H1 (cell line): ENCODE measurements at regions not wholly inside any gene's neighbourhood (a gene's known extent, or its start where the extent isn't known, plus 50 kb on each side); places are given as distances from the start of the nearest gene placed in this dataset.
A peak's percentile ranks its signal among the peaks of the same experiment; 100 is the strongest.

Experiments used
- CTCF ChIA-PET: fragments of 300-600 bp; sonication (Branson Sonifier 250); formaldehyde crosslinking; loops from one replicate; lab custom pipeline; 2021; ENCODE audit not compliant: partially characterized antibody; lab: Charles Lee
- POLR2A ChIA-PET: fragments of 300-600 bp; sonication (Branson Sonifier 250); formaldehyde crosslinking; loops from one replicate; lab custom pipeline; 2021; ENCODE audit warnings: inconsistent platforms; ENCODE audit not compliant: partially characterized antibody; lab: Charles Lee
- DNase-seq, 2 experiments: peaks; one replicate each; pipeline versions ENCODE4 v3.0.0 to v3.0.0-alpha.2; 2010 to 2022; ENCODE audit warnings: low spot score in 2 of 2, low read depth in 1 of 2, mixed read lengths in 1 of 2
- FAIRE-seq: peaks from 2 replicates; lab custom pipeline; 2011; peaks lifted over from hg19 to GRCh38; lab: Jason Lieb, UNC
- H2AFZ ChIP-seq: 2 replicates; pipeline ENCODE4 v1.8.1; 2012; ENCODE audit warnings: low read length, inconsistent platforms
- H2AK5ac ChIP-seq: 2 replicates; pipeline ENCODE4 v1.6.1; 2013; ENCODE audit warnings: low read depth, low read length
- H2BK120ac ChIP-seq: replicated peaks from 2 replicates; pipeline ENCODE3; 2013; ENCODE audit warnings: low read depth, low read length, inconsistent platforms
- H2BK12ac ChIP-seq: 2 replicates; pipeline ENCODE4 v1.6.1; 2013; ENCODE audit warnings: low read depth, low read length
- H2BK15ac ChIP-seq: 2 replicates; pipeline ENCODE4 v1.6.1; 2013; ENCODE audit warnings: low read length
- H2BK20ac ChIP-seq: 2 replicates; pipeline ENCODE4 v1.6.1; 2013; ENCODE audit warnings: low read length
- H2BK5ac ChIP-seq: 2 replicates; pipeline ENCODE4 v1.6.1; 2013; ENCODE audit warnings: low read depth, low read length
- H3K14ac ChIP-seq: 2 replicates; pipeline ENCODE4 v1.6.1; 2013; ENCODE audit warnings: inconsistent platforms; ENCODE audit not compliant: insufficient read length
- H3K18ac ChIP-seq: 2 replicates; pipeline ENCODE4 v1.6.1; 2013; ENCODE audit warnings: low read length; ENCODE audit errors: extremely low read depth
- H3K23ac ChIP-seq: 2 replicates; pipeline ENCODE4 v1.6.1; 2013; ENCODE audit warnings: inconsistent platforms; ENCODE audit not compliant: insufficient read length
- H3K23me2 ChIP-seq: 2 replicates; pipeline ENCODE4 v1.6.1; 2013; ENCODE audit warnings: low read depth, low read length
- H3K27ac ChIP-seq: 2 replicates; pipeline ENCODE4 v1.6.1; 2011; ENCODE audit warnings: low read depth, low read length, inconsistent platforms
- H3K27me3 ChIP-seq, 4 experiments: replicated peaks in 1 of 4; 1 replicate in 1 of 4; 2 replicates in 3 of 4; pipeline versions ENCODE4 v1.6.1 to v1.8.1; 2011 to 2013; ENCODE audit warnings: low read length in 3 of 4, mild to moderate bottlenecking in 3 of 4, inconsistent platforms in 2 of 4, mixed read lengths in 2 of 4, moderate library complexity in 1 of 4; ENCODE audit not compliant: control insufficient read depth in 3 of 4, insufficient read depth in 3 of 4; ENCODE audit errors: extremely low read depth in 1 of 4
- H3K36me3 ChIP-seq, 4 experiments: 2 replicates each; pipeline versions ENCODE4 v1.6.1 to v1.8.1; 2011 to 2013; ENCODE audit warnings: mild to moderate bottlenecking in 4 of 4, low read length in 3 of 4, moderate library complexity in 2 of 4, control low read depth in 1 of 4, inconsistent platforms in 1 of 4; ENCODE audit not compliant: insufficient read depth in 4 of 4, control insufficient read depth in 2 of 4
- H3K4ac ChIP-seq: replicated peaks from 2 replicates; pipeline ENCODE3; 2013; ENCODE audit warnings: low read length, low read depth, mixed read lengths, inconsistent platforms; ENCODE audit not compliant: insufficient read length
- H3K4me1 ChIP-seq, 4 experiments: replicated peaks in 1 of 4; 1 replicate in 1 of 4; 2 replicates in 3 of 4; pipeline versions ENCODE4 v1.6.1 to v1.8.1; 2011 to 2013; ENCODE audit warnings: low read length in 3 of 4, inconsistent platforms in 2 of 4, mixed read lengths in 1 of 4; ENCODE audit not compliant: insufficient read depth in 4 of 4, control insufficient read depth in 3 of 4
- H3K4me2 ChIP-seq, 2 experiments: 2 replicates each; pipeline versions ENCODE4 v1.6.1 to v1.8.1; 2011 to 2013; ENCODE audit warnings: low read depth in 2 of 2, low read length in 2 of 2, control low read depth in 1 of 2, inconsistent platforms in 1 of 2, mild to moderate bottlenecking in 1 of 2; ENCODE audit not compliant: insufficient read depth in 1 of 2
- H3K4me3 ChIP-seq, 4 experiments: fragments of 200-600, 300-600 bp in 1 of 4; sonication (generic), shearing (Covaris generic), sonication (Bioruptor Twin) in 1 of 4; 2 replicates each; pipeline versions ENCODE4 v1.5.1 to v1.8.1; 2011 to 2016; ENCODE audit warnings: low read length in 4 of 4, low read depth in 3 of 4, control low read depth in 2 of 4, inconsistent platforms in 2 of 4, mild to moderate bottlenecking in 2 of 4, mixed read lengths in 1 of 4, moderate library complexity in 1 of 4; ENCODE audit not compliant: insufficient read depth in 2 of 4; ENCODE audit errors: extremely low read depth in 1 of 4
- H3K56ac ChIP-seq: replicated peaks from 2 replicates; pipeline ENCODE3; 2013; ENCODE audit warnings: low read depth, mild to moderate bottlenecking, mixed read lengths, low read length, inconsistent platforms; ENCODE audit not compliant: insufficient read length
- H3K79me1 ChIP-seq: 2 replicates; pipeline ENCODE4 v1.6.1; 2013; ENCODE audit warnings: low read depth, low read length, control low read depth
- H3K79me2 ChIP-seq, 2 experiments: 2 replicates each; pipeline versions ENCODE4 v1.6.1 to v1.8.1; 2012 to 2013; ENCODE audit warnings: low read length in 2 of 2, mild to moderate bottlenecking in 2 of 2, inconsistent platforms in 1 of 2; ENCODE audit not compliant: insufficient read depth in 2 of 2, control insufficient read depth in 1 of 2
- H3K9ac ChIP-seq, 4 experiments: replicated peaks in 1 of 4; 1 replicate in 1 of 4; 2 replicates in 3 of 4; pipeline versions ENCODE4 v1.6.1 to v1.8.1; 2011 to 2013; ENCODE audit warnings: low read depth in 3 of 4, low read length in 3 of 4, control low read depth in 2 of 4, mild to moderate bottlenecking in 2 of 4, moderate library complexity in 2 of 4, inconsistent platforms in 1 of 4; ENCODE audit errors: extremely low read depth in 1 of 4
- H3K9me3 ChIP-seq, 2 experiments: 2 replicates each; pipeline versions ENCODE4 v1.6.1 to v1.8.1; 2012 to 2013; ENCODE audit warnings: mild to moderate bottlenecking in 2 of 2, moderate library complexity in 2 of 2, control low read depth in 1 of 2, inconsistent platforms in 1 of 2, low read depth in 1 of 2, low read length in 1 of 2, mixed read lengths in 1 of 2; ENCODE audit not compliant: insufficient read depth in 2 of 2
- H4K20me1 ChIP-seq, 2 experiments: replicated peaks in 1 of 2; 2 replicates each; pipeline versions ENCODE3 to v1.8.1; 2011 to 2013; ENCODE audit warnings: inconsistent platforms in 2 of 2, low read length in 2 of 2, mild to moderate bottlenecking in 1 of 2; ENCODE audit not compliant: insufficient read depth in 2 of 2, control insufficient read depth in 1 of 2
- H4K5ac ChIP-seq: 2 replicates; pipeline ENCODE4 v1.6.1; 2013; ENCODE audit warnings: low read length, low read depth, mixed read lengths, inconsistent platforms; ENCODE audit not compliant: insufficient read length
- H4K8ac ChIP-seq: 2 replicates; pipeline ENCODE4 v1.8.0; 2013; ENCODE audit warnings: mild to moderate bottlenecking, moderate library complexity, low read length, inconsistent platforms; ENCODE audit not compliant: insufficient read depth; ENCODE audit errors: extremely low read depth
- H4K91ac ChIP-seq: replicated peaks from 2 replicates; pipeline ENCODE3; 2013; ENCODE audit warnings: low read length, mixed read lengths, inconsistent platforms; ENCODE audit not compliant: insufficient read length
- GTF2F1 ChIP-seq: IDR thresholded peaks from 2 replicates; pipeline ENCODE4 v1.6.1; 2012; ENCODE audit warnings: low read depth, low read length, improper control_type of control experiment, borderline replicate concordance
- SIX5 ChIP-seq: IDR thresholded peaks from 2 replicates; pipeline ENCODE4 v1.6.1; 2011; ENCODE audit warnings: mild to moderate bottlenecking, low read depth, low read length
- whole genome bisulfite sequencing, 2 experiments: shearing (Covaris generic) in 1 of 2; methylation state at CpG; one replicate each; pipeline versions ENCODE4 v1.1.6 to v1.1.7; 2013 to 2015; ENCODE audit warnings: low lambda C conversion rate in 2 of 2, mixed read lengths in 2 of 2, inconsistent platforms in 1 of 2, low coverage in 1 of 2, missing lambda C conversion rate in 1 of 2; ENCODE audit not compliant: insufficient replicate concordance in 2 of 2, insufficient coverage in 1 of 2, insufficient read length in 1 of 2; ENCODE audit errors: extremely low coverage in 1 of 2, missing lambda C conversion rate in 1 of 2; 5-methylcytosine and 5-hydroxymethylcytosine counted together
- TF ChIP-seq, protein P1 (sequence below), 3 experiments: IDR thresholded peaks; 1 replicate in 2 of 3; 2 replicates in 1 of 3; pipeline versions ENCODE4 v1.5.1 to v1.6.1; 2011; ENCODE audit warnings: low read length in 3 of 3, mild to moderate bottlenecking in 3 of 3, inconsistent platforms in 2 of 3, low read depth in 1 of 3, moderate library complexity in 1 of 3; ENCODE audit not compliant: insufficient read depth in 1 of 3; ENCODE audit errors: control extremely low read depth in 1 of 3
- TF ChIP-seq, protein P2 (sequence below): IDR thresholded peaks from 2 replicates; pipeline ENCODE4 v1.6.1; 2012; ENCODE audit warnings: inconsistent platforms

DNA sequence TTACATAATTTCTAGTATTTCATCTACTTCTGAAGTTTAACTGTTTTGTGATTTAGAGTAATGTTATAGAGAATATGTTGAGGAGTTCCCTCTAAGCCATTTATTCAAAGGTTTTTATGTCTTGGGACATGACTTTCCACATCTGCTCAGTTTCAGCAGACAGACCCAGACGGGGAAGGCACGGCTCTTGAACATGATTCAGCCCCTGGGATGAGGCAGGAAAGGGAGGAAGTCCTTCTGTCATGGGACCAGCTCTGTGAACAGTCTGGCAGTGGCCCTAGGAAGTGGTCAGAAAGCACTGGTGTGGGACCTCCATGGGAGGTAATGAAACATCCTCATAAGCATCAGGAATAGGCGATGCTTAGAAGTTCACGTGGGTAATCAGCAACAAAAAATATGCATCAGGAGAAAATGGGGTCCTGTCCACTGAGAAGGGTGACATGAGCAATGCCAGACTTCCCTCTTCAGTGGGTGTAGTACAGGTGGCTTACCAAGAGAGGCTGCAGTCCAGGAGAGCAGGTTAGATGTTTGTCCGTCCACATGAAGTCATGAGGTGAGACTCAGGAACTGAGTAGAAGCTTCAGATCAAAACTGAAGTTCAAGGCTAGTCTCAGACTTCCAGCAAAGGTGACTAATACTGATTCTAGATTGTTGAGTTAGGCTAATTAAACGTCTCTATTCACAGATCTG lies 248.5 kb downstream of the IPO8 start:
- Histone ChIP-seq H4K8ac (no peak overlapping the region), H3K23me2 (no peaks in the 10 kb centered on the region)

More for the DNA sequence above, 248.5 kb downstream of the IPO8 start:
- Histone ChIP-seq H2BK120ac (no peak overlapping the region), H2BK12ac (no peak overlapping the region), H3K4me2 (no peak overlapping the region), H3K9ac (no peak overlapping the region), H2AK5ac (0 out of 2 replicates have a peak overlapping the region, but pooled peaks have one; percentile 61), H2BK15ac (no peak overlapping the region), H3K23ac (no peak overlapping the region), H3K79me2 (no peaks in the 10 kb centered on the region), H3K4ac (no peak overlapping the region), H2AFZ (no peak overlapping the region), H3K36me3 (no peaks in the 10 kb centered on the region), H3K27me3 (no peaks in the 10 kb centered on the region), H3K56ac (no peak overlapping the region), H3K79me1 (no peaks in the 10 kb centered on the region), H3K18ac (no peak overlapping the region), H3K9me3 (peaks cover 0 to 6% of the 10 kb centered on the region in 2 experiments; a peak in 2 of 4 replicates), H3K4me3 (no peak overlapping the region), H3K4me1 (no peaks in the 10 kb centered on the region), H2BK5ac (no peak overlapping the region), H4K20me1 (no peaks in the 10 kb centered on the region), H3K27ac (no peak overlapping the region), H2BK20ac (no peak overlapping the region), H3K14ac (no peak overlapping the region), H4K5ac (no peak overlapping the region), H4K91ac (no peak overlapping the region)
- POLR2A ChIA-PET, result no interaction called here
- TF ChIP-seq, protein P1, sequence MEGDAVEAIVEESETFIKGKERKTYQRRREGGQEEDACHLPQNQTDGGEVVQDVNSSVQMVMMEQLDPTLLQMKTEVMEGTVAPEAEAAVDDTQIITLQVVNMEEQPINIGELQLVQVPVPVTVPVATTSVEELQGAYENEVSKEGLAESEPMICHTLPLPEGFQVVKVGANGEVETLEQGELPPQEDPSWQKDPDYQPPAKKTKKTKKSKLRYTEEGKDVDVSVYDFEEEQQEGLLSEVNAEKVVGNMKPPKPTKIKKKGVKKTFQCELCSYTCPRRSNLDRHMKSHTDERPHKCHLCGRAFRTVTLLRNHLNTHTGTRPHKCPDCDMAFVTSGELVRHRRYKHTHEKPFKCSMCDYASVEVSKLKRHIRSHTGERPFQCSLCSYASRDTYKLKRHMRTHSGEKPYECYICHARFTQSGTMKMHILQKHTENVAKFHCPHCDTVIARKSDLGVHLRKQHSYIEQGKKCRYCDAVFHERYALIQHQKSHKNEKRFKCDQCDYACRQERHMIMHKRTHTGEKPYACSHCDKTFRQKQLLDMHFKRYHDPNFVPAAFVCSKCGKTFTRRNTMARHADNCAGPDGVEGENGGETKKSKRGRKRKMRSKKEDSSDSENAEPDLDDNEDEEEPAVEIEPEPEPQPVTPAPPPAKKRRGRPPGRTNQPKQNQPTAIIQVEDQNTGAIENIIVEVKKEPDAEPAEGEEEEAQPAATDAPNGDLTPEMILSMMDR (IDR thresholded peaks at IDR 0.05; ENCODE audit: control extremely low read depth in 1 of 3, insufficient read depth in 1 of 3, low read depth in 1 of 3, low read length in 3 of 3), result no peak
- no peak for TF ChIP-seq SIX5
- TF ChIP-seq, protein P2, sequence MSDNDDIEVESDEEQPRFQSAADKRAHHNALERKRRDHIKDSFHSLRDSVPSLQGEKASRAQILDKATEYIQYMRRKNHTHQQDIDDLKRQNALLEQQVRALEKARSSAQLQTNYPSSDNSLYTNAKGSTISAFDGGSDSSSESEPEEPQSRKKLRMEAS, result no peak
- TF ChIP-seq GTF2F1, result no peak
- 88% methylated on average over 6 of the region's 6 CpGs; no CpG with 5 or more reads in 1 of the 2 experiments for WGBS, 2 experiments
- DNase-seq (no peak), FAIRE-seq (no peak)
- CTCF ChIA-PET, result no interaction called here
